ENCODE measurements at regions not wholly inside any gene's neighbourhood (a gene's known extent, or its start where the extent isn't known, plus 50 kb on each side); places are given as distances from the start of the nearest gene placed in this dataset.

DNA sequence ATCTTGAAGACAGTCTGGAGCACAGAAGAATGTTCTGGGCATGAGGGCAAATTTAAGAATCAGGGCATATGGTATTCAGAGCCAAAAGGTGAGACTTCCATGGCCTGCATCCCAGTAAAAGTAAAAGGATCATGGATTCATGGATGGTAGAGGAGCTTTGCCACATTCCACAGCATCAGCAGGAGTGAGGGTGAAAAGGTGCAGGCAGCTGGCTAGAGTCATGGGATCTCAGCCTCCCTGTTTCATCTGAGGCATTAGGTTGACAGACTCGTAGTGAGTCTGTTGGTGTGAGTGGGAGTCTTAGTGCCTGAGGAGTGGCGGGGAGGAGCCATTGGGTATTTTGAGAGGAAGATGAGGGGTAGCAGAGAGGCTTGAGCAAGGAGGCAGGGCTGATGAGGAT lies 301.6 kb downstream of the CYP26B1 start:
- TF ChIP-seq EZH2 (optimal IDR thresholded peaks at IDR 0.05; ENCODE audit: low read depth, low read length): no peak
- TF ChIP-seq, protein P1, sequence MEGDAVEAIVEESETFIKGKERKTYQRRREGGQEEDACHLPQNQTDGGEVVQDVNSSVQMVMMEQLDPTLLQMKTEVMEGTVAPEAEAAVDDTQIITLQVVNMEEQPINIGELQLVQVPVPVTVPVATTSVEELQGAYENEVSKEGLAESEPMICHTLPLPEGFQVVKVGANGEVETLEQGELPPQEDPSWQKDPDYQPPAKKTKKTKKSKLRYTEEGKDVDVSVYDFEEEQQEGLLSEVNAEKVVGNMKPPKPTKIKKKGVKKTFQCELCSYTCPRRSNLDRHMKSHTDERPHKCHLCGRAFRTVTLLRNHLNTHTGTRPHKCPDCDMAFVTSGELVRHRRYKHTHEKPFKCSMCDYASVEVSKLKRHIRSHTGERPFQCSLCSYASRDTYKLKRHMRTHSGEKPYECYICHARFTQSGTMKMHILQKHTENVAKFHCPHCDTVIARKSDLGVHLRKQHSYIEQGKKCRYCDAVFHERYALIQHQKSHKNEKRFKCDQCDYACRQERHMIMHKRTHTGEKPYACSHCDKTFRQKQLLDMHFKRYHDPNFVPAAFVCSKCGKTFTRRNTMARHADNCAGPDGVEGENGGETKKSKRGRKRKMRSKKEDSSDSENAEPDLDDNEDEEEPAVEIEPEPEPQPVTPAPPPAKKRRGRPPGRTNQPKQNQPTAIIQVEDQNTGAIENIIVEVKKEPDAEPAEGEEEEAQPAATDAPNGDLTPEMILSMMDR (IDR thresholded peaks at IDR 0.05; ENCODE audit: low read length): no peak

Data from MM.1S (cell line).